RPMI7951 (cell line): ENCODE measurements at regions not wholly inside any gene's neighbourhood (a gene's known extent, or its start where the extent isn't known, plus 50 kb on each side); places are given as distances from the start of the nearest gene placed in this dataset.

Source experiments
- DNase-seq: peaks from one replicate; pipeline ENCODE4 v3.0.0-alpha.2; 2012; ENCODE audit warnings: low read depth

GRCh38 chr3:107468782-107469181 is 54.0 kb upstream of the BBX start:
- DNase-seq = no peak

GRCh38 chr3:107470496-107470895 is 52.3 kb upstream of the BBX start:
- peak; percentile 7 for DNase-seq
